ENCODE measurements at regions not wholly inside any gene's neighbourhood (a gene's known extent, or its start where the extent isn't known, plus 50 kb on each side); places are given as distances from the start of the nearest gene placed in this dataset.
A peak's percentile ranks its signal among the peaks of the same experiment; 100 is the strongest.

- no peaks in the 10 kb centered on the region for H3K9me3 Mint-ChIP-seq
- no peak overlapping the region for H3K27ac Mint-ChIP-seq
- no peak for DNase-seq
- no peaks in the 10 kb centered on the region for H3K4me1 Mint-ChIP-seq
- H3K4me3 Mint-ChIP-seq: no peak overlapping the region
- intact Hi-C loops (cut with micrococcal nuclease): no loop called here
- H3K27me3 Mint-ChIP-seq: no peaks in the 10 kb centered on the region
- H3K36me3 Mint-ChIP-seq (ENCODE audit: low read depth): no peaks in the 10 kb centered on the region
Measured at GRCh38 chrX:125089761-125090445, 229.8 kb upstream of the TEX13C start.

GRCh38 chrX:125093852-125094251 lies 225.8 kb upstream of the TEX13C start:
- no peak for DNase-seq
- Mint-ChIP-seq H3K9me3 (no peaks in the 10 kb centered on the region), H3K27ac (no peak overlapping the region), H3K36me3 (ENCODE audit: low read depth) (no peaks in the 10 kb centered on the region), H3K27me3 (no peaks in the 10 kb centered on the region), H3K4me1 (no peaks in the 10 kb centered on the region), H3K4me3 (no peak overlapping the region)
- intact Hi-C loops (cut with micrococcal nuclease): no loop called here

GRCh38 chrX:125094901-125095300 lies 224.8 kb upstream of the TEX13C start:
- Mint-ChIP-seq H3K36me3 (ENCODE audit: low read depth) (no peaks in the 10 kb centered on the region), H3K4me1 (no peaks in the 10 kb centered on the region), H3K9me3 (no peaks in the 10 kb centered on the region), H3K27me3 (no peaks in the 10 kb centered on the region), H3K4me3 (no peak overlapping the region), H3K27ac (no peak overlapping the region)
- DNase-seq: no peak
- intact Hi-C loops (cut with micrococcal nuclease): no loop called here

GRCh38 chrX:125096469-125096868 lies 223.2 kb upstream of the TEX13C start:
- H3K36me3 Mint-ChIP-seq (ENCODE audit: low read depth): no peaks in the 10 kb centered on the region
- H3K9me3 Mint-ChIP-seq: no peaks in the 10 kb centered on the region
- H3K27ac Mint-ChIP-seq: no peak overlapping the region
- no peaks in the 10 kb centered on the region for H3K27me3 Mint-ChIP-seq
- intact Hi-C loops (cut with micrococcal nuclease): no loop called here
- no peak for DNase-seq
- no peaks in the 10 kb centered on the region for H3K4me1 Mint-ChIP-seq
- H3K4me3 Mint-ChIP-seq: no peak overlapping the region

- H3K27me3 Mint-ChIP-seq: no peaks in the 10 kb centered on the region
- no peaks in the 10 kb centered on the region for H3K4me1 Mint-ChIP-seq
- intact Hi-C loops (cut with micrococcal nuclease): no loop called here
- no peaks in the 10 kb centered on the region for H3K9me3 Mint-ChIP-seq
- DNase-seq: no peak
- H3K36me3 Mint-ChIP-seq (ENCODE audit: low read depth): no peaks in the 10 kb centered on the region
- no peak overlapping the region for H3K27ac Mint-ChIP-seq
- H3K4me3 Mint-ChIP-seq: no peak overlapping the region
Measured at GRCh38 chrX:125096870-125097269, 222.8 kb upstream of the TEX13C start.

- H3K4me3 Mint-ChIP-seq: no peak overlapping the region
- DNase-seq: no peak
- no peak overlapping the region for H3K27ac Mint-ChIP-seq
- no peaks in the 10 kb centered on the region for H3K36me3 Mint-ChIP-seq (ENCODE audit: low read depth)
- intact Hi-C loops (cut with micrococcal nuclease): no loop called here
- no peaks in the 10 kb centered on the region for H3K4me1 Mint-ChIP-seq
- H3K27me3 Mint-ChIP-seq: no peaks in the 10 kb centered on the region
- H3K9me3 Mint-ChIP-seq: no peaks in the 10 kb centered on the region
Measured at GRCh38 chrX:125101971-125102755, 217.5 kb upstream of the TEX13C start.

- H3K27me3 Mint-ChIP-seq: no peaks in the 10 kb centered on the region
- H3K4me1 Mint-ChIP-seq: no peaks in the 10 kb centered on the region
- no peaks in the 10 kb centered on the region for H3K36me3 Mint-ChIP-seq (ENCODE audit: low read depth)
- no peaks in the 10 kb centered on the region for H3K9me3 Mint-ChIP-seq
- H3K27ac Mint-ChIP-seq: no peak overlapping the region
- no peak overlapping the region for H3K4me3 Mint-ChIP-seq
- intact Hi-C loops (cut with micrococcal nuclease): no loop called here
- no peak for DNase-seq
Measured at GRCh38 chrX:125103693-125104092, 216.0 kb upstream of the TEX13C start.

GRCh38 chrX:125108921-125109320 lies 210.8 kb upstream of the TEX13C start:
- Mint-ChIP-seq H3K27ac (no peak overlapping the region), H3K36me3 (ENCODE audit: low read depth) (no peaks in the 10 kb centered on the region), H3K9me3 (no peaks in the 10 kb centered on the region), H3K4me3 (no peak overlapping the region), H3K27me3 (no peaks in the 10 kb centered on the region), H3K4me1 (no peaks in the 10 kb centered on the region)
- DNase-seq: no peak
- intact Hi-C loops (cut with micrococcal nuclease): no loop called here

- Mint-ChIP-seq H3K27me3 (no peaks in the 10 kb centered on the region), H3K9me3 (peaks cover 5% of the 10 kb centered on the region)
Measured at GRCh38 chrX:125131164-125131563, 188.5 kb upstream of the TEX13C start.

GRCh38 chrX:125132274-125132673 lies 187.4 kb upstream of the TEX13C start:
- Mint-ChIP-seq H3K27me3 (no peaks in the 10 kb centered on the region), H3K9me3 (peaks cover 5% of the 10 kb centered on the region), H3K4me3 (no peak overlapping the region), H3K36me3 (ENCODE audit: low read depth) (no peaks in the 10 kb centered on the region), H3K27ac (no peak overlapping the region), H3K4me1 (no peaks in the 10 kb centered on the region)
- intact Hi-C loops (cut with micrococcal nuclease): no loop called here
- DNase-seq: peak; percentile 52

More at GRCh38 chrX:125131164-125131563, 188.5 kb upstream of the TEX13C start:
- DNase-seq: no peak
- no peak overlapping the region for H3K27ac Mint-ChIP-seq
- no peak overlapping the region for H3K4me3 Mint-ChIP-seq
- no peaks in the 10 kb centered on the region for H3K4me1 Mint-ChIP-seq
- intact Hi-C loops (cut with micrococcal nuclease): loop anchor here (2.0 kb wide), 1 partner anchor 724 kb away; no protein-coding TSS in a partner anchor
- no peaks in the 10 kb centered on the region for H3K36me3 Mint-ChIP-seq (ENCODE audit: low read depth)

- H3K4me1 Mint-ChIP-seq: no peaks in the 10 kb centered on the region
- intact Hi-C loops (cut with micrococcal nuclease): no loop called here
- H3K27ac Mint-ChIP-seq: no peak overlapping the region
- no peak overlapping the region for H3K4me3 Mint-ChIP-seq
- H3K9me3 Mint-ChIP-seq: no peaks in the 10 kb centered on the region
- no peaks in the 10 kb centered on the region for H3K27me3 Mint-ChIP-seq
- DNase-seq: no peak
- H3K36me3 Mint-ChIP-seq (ENCODE audit: low read depth): no peaks in the 10 kb centered on the region
Measured at GRCh38 chrX:125137521-125137920, 182.2 kb upstream of the TEX13C start.

GRCh38 chrX:125150231-125150630 lies 169.4 kb upstream of the TEX13C start:
- H3K4me1 Mint-ChIP-seq: no peaks in the 10 kb centered on the region
- H3K9me3 Mint-ChIP-seq: no peaks in the 10 kb centered on the region
- no peak for DNase-seq
- peaks cover 2% of the 10 kb centered on the region for H3K27me3 Mint-ChIP-seq
- H3K27ac Mint-ChIP-seq: no peak overlapping the region
- intact Hi-C loops (cut with micrococcal nuclease): no loop called here
- H3K4me3 Mint-ChIP-seq: no peak overlapping the region
- no peaks in the 10 kb centered on the region for H3K36me3 Mint-ChIP-seq (ENCODE audit: low read depth)

- DNase-seq: no peak
- Mint-ChIP-seq H3K27ac (no peak overlapping the region), H3K27me3 (peaks cover 2% of the 10 kb centered on the region), H3K9me3 (no peaks in the 10 kb centered on the region), H3K36me3 (ENCODE audit: low read depth) (no peaks in the 10 kb centered on the region), H3K4me1 (no peaks in the 10 kb centered on the region), H3K4me3 (no peak overlapping the region)
- intact Hi-C loops (cut with micrococcal nuclease): no loop called here
Measured at GRCh38 chrX:125151146-125151545, 168.5 kb upstream of the TEX13C start.

GRCh38 chrX:125152011-125152410 lies 167.7 kb upstream of the TEX13C start:
- intact Hi-C loops (cut with micrococcal nuclease): no loop called here
- Mint-ChIP-seq H3K36me3 (ENCODE audit: low read depth) (no peaks in the 10 kb centered on the region), H3K27ac (no peak overlapping the region), H3K9me3 (no peaks in the 10 kb centered on the region), H3K4me3 (no peak overlapping the region), H3K27me3 (peaks cover 2% of the 10 kb centered on the region), H3K4me1 (no peaks in the 10 kb centered on the region)
- DNase-seq: no peak
